Fibroblast of skin of right quadriceps (primary cell): ENCODE measurements at regions not wholly inside any gene's neighbourhood (a gene's known extent, or its start where the extent isn't known, plus 50 kb on each side); places are given as distances from the start of the nearest gene placed in this dataset.
A peak's percentile ranks its signal among the peaks of the same experiment; 100 is the strongest.

Experiments
- DNase-seq: peaks from one replicate; pipeline ENCODE4 v3.0.0-alpha.2; 2013

GRCh38 chr5:110324876-110325275, 401.6 kb downstream of the TMEM232 start:
- peak; percentile 12 for DNase-seq

DNA sequence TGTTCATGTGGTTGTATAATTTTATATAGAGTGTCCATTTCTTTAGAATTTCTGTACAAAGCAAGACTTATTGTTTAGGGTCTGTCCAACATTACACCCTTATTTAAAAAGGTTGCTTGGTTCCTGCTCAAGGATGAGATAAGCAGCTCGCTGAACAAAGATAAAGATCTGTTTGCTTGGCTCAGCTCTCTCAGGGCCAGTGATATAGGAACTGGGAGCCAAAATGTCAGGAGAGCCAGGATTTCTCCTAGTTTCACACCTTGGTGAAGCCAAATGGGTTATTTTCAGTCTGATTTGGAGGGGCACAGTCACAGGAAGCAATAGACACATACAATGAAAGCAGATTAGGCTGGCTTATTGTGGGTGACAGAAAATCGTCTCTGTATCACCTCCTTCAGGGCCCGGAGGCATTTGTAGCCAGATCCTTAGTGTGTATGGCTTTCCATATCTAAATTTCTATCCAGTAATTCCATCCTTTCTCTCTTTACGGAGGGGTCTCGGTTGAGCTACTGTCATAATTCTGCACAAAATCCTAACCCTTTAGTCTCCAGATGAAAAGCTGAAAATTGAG, 396.4 kb downstream of the TMEM232 start:
- DNase-seq, result no peak

GRCh38 chr5:110333384-110333783, 393.1 kb downstream of the TMEM232 start:
- peak; percentile 23 for DNase-seq

DNA sequence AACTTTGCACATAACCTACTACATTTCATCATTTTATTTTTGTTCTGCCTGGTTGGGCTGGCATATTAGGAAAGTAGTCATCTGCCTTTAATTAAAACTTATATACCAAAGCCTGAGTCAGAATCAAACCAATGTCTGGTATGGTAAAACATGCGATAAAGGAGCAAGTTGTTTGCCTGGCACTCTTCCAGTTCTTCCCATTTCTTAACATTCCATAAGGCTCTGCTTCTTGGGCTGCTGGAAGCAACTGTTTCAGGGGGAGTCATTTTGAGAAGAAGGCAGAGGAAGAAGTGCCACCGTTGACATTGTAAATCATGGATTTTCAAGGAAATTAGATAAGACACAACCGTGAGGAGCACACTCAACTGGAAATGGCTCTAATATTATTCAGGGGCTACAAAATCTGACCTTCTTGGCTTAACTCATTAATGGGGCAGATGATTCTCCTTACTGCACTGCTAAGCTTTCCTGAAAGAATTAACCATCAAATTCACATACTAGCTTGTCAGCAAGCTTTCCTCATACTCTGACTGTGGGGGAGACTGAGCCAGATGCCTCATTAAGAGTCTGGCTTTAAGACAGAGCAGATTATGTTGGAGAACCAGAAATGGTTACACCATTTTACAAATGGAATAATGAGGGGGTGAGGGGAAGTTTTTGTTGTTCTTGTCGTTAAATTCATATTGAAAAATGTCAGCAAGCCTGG, 391.0 kb downstream of the TMEM232 start:
- DNase-seq, result peak; percentile 100

- no peak for DNase-seq
Measured at GRCh38 chr5:110338341-110339083, 388.0 kb downstream of the TMEM232 start.

GRCh38 chr5:110339399-110339798, 387.1 kb downstream of the TMEM232 start:
- DNase-seq, result no peak

GRCh38 chr5:110341836-110342235, 384.6 kb downstream of the TMEM232 start:
- no peak for DNase-seq

DNA sequence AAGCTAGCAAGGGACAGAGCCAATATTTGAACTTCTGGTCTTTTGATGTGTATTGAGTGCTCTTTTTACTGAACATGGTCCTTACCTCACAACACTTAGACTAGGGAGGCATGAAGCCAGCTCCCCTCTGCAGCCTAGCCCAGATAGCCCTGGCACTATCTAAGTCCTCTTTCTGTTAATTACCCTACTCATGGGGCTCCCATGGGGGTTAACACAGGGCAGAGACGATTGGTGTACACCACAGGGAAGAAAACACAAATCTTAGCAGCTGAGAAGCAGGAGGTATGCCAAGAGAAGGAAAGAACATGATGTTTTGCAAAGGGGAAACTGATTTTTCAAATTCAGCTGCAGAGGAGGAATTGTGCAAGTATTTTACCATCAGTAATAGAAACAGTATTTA, 383.8 kb downstream of the TMEM232 start:
- no peak for DNase-seq

DNA sequence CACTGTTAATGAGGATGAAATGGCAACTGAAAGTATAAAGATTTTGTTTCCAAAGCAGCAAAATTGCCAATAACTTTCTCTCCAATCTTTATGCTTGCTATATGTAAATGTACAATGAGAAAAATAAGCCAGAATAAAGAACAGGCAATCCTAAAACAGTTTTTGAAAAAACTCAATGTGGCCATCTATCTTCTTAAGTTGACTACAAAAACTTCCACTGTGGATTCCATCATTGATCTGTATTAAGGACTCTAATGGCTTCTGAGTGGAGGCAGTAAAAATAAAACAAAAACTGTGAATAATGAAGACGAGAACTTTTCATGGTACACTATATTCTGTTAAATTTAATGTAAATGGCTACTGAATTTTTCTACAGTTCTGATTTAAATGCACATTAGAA, 382.9 kb downstream of the TMEM232 start:
- DNase-seq, result no peak

DNA sequence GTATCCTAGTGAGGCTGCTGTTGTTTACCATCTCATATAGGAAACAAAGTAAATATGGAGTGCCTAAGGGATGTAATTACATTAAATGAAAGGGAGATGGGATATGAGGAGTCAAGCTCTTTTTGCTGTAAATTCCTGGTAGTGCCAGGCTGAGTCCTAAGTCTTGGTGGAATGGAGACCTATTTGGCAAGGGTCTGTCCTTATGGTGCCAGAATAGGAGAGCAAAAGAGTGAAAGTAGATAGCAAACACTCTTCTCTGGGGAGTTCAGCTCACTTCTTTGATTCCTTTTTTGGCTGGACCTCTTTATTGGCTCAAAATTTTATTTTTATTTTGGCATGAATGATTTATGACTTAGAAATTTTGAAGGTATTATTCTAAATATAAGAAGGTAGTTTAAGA, 380.8 kb downstream of the TMEM232 start:
- no peak for DNase-seq

GRCh38 chr5:110346893-110347358, 379.5 kb downstream of the TMEM232 start:
- no peak for DNase-seq

DNA sequence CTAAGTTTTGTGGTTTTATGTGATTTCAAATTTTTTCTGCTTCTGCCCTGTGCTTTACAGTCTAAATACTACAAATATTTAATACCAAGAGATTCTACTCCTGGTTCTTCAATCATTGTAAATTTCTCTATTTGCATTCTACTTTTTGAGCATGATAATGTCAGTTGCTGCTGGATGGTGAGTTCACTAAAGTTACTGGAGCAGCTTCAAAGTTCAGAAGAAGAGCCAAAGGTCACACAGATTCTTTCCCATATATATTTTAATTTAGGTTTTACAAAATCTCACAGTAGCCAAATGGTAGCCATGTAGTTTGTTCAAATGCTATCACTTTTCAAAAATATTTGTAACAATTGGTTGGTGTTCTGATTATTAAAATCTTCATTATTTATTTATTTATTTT, 378.7 kb downstream of the TMEM232 start:
- DNase-seq, result no peak

DNA sequence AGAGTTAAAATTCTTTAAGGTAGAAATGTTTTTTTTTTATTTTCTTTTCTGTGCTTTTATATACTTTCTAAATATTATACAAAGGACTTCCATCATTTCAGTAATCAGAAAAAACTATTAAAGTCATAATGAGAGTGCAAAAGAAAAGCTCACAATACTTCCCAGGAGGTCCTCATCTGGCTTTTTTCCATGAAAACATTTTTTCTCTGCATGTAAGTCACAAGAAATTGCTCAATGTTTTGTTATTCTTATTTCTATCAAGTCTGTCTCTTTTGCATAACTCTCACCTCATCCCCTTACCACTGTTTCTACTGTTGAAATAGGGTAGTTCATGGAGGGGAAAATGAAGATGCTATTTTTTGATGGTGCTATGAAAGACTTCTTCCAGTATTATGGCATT, 375.0 kb downstream of the TMEM232 start:
- peak; percentile 80 for DNase-seq

GRCh38 chr5:110354311-110354710, 372.2 kb downstream of the TMEM232 start:
- peak; percentile 64 for DNase-seq

DNA sequence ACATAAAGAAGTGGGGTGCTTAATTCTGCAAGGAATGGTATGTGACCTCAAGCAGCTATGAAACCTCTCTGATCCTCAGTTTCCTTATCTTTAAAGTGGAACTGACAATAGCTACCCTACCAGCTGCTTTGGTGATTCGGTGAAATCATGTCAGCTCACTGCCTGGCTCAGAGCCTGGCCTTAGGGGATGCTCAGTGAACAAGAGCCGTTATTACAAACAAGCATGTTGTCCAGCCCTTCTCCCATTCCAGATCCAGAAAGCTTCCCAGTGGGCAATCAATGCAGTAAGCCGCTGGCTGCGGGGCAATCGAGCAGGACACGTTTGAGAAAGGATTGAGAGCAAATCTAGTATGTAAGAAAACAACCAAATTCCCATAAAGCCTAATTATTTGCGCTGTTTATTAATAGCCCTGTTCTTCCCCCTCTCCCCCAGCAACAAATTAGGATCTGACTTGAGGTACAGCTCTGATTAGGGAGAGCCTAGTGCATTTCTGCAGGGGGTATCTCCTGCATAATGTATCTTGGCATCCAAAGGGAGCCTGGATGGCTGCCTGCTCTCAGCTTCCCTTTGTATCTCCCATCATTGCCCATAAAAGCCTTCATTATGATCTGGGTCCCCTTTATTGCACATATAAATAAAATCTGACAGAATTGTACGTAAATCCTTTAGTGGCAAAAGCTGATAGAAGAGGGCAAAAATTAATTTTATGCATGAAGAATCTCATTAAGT, 371.4 kb downstream of the TMEM232 start:
- no peak for DNase-seq

GRCh38 chr5:110356677-110357076, 369.8 kb downstream of the TMEM232 start:
- peak; percentile 80 for DNase-seq

DNA sequence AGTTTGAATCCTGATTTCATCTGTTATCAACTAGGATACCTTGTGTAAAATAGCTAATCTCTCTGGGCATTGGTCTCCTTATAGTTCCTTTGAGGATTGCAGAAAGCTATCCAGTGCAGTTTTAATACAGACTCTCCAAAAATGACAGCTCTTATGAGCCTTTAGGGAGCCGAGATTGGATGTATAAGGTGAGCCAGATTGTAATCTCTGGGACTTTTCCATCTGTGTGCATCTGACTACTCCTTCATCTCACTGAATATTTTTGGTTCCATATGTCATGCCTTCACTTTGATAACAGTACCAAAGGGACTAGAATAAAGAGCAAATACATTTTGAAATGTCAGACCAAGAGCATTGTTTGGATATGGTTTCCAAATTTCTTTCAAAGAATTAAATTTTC, 367.2 kb downstream of the TMEM232 start:
- no peak for DNase-seq

DNA sequence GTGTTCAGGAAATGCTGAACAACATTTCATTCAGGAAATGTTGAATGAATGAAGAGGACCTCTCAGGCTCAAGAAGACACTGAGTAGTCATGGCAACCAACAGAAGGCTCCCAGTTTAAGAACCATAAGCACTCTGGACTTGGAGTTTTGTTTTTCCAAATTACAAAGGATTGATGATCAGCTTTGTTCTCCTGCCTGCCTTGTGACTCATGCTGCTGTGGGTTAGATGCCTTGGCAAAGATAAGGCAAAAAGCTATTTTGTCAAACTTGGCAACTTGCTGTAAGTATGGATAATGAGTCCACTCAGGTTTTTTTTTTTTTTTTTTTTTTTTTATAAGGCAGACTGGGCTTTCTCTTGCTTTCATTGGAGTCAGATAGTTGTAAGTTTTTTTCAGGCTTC, 365.0 kb downstream of the TMEM232 start:
- peak; percentile 85 for DNase-seq

- DNase-seq, result no peak
Measured at GRCh38 chr5:110362261-110362660, 364.2 kb downstream of the TMEM232 start.

- DNase-seq, result no peak
Measured at GRCh38 chr5:110366716-110367115, 359.8 kb downstream of the TMEM232 start.
